GM12873 (cell line): ENCODE measurements at regions not wholly inside any gene's neighbourhood (a gene's known extent, or its start where the extent isn't known, plus 50 kb on each side); places are given as distances from the start of the nearest gene placed in this dataset.

Experiments
- TF ChIP-seq, protein P1 (sequence below): IDR thresholded peaks from 2 replicates; pipeline ENCODE4 v1.5.1; 2012; ENCODE audit warnings: low read depth, mild to moderate bottlenecking, moderate library complexity, low read length, control low read depth; ENCODE audit not compliant: insufficient read depth; ENCODE audit errors: missing control alignments

GRCh38 chr22:34885852-34886251, 180.1 kb upstream of the ISX start:
- TF ChIP-seq, protein P1, sequence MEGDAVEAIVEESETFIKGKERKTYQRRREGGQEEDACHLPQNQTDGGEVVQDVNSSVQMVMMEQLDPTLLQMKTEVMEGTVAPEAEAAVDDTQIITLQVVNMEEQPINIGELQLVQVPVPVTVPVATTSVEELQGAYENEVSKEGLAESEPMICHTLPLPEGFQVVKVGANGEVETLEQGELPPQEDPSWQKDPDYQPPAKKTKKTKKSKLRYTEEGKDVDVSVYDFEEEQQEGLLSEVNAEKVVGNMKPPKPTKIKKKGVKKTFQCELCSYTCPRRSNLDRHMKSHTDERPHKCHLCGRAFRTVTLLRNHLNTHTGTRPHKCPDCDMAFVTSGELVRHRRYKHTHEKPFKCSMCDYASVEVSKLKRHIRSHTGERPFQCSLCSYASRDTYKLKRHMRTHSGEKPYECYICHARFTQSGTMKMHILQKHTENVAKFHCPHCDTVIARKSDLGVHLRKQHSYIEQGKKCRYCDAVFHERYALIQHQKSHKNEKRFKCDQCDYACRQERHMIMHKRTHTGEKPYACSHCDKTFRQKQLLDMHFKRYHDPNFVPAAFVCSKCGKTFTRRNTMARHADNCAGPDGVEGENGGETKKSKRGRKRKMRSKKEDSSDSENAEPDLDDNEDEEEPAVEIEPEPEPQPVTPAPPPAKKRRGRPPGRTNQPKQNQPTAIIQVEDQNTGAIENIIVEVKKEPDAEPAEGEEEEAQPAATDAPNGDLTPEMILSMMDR, result no peak

DNA sequence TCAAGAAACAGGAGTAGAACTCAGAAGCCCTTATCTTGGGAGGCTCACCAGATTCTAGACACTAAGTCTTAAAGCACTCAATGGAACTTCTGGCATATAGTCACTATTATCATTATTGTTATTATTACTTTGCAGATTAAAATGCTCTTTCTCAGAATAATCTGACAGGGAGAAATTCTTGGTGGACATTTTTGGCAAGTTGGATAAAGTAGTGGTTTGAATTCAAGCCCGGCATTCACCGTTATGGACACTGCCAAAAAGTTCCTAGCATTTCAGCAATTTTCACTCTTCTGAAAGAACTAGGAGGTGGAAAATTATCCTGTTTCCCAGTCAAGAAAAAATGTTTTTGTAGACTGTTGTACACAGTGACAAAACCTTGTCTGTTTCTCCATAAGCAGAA, 179.6 kb upstream of the ISX start:
- TF ChIP-seq, protein P1, result no peak

GRCh38 chr22:34886812-34887211, 179.1 kb upstream of the ISX start:
- TF ChIP-seq, protein P1, result no peak

DNA sequence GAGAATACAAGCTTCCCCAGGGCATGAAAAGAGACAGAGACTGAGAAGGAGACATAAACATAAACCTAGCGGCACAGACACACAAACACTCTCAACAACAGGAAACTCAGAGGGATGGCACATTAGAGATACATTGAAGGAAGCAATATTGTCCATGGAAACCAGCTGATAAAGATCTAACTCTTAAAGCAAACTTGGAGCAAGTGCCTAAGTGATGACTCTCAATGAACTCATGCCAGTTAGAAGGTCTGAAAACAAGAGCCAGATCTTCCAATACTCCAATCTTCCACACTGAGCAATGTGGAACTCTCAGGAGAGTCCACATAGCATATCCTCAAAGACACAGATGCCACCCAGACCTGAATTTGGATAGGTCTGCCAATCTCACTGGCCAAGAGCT, 168.8 kb upstream of the ISX start:
- TF ChIP-seq, protein P1, result no peak

GRCh38 chr22:34902335-34902734, 163.6 kb upstream of the ISX start:
- TF ChIP-seq, protein P1, result no peak

DNA sequence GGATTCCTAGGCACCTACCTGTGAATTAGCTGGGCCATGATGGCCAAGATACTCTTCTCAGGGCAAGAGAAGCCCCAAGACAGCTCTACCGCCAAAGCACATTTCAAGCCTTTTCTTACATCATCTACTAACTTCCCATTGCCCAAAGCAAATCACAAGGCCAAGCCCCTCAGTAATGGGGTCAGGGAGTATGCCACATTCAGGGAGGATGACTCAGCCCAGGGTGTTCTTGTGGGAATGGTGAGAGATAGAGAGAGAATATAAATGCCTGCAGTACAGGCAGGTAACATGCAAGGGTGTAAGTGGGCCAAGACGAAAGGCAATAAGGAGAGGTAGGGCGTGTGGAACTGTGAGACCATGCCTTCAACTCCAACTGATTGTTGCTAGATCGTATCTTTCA, 162.5 kb upstream of the ISX start:
- TF ChIP-seq, protein P1, result no peak

GRCh38 chr22:34904486-34904885, 161.5 kb upstream of the ISX start:
- TF ChIP-seq, protein P1, result no peak
